NCI-H345 treated with DMSO at 0.1 percent for 48 hours (cell line): ENCODE measurements at regions not wholly inside any gene's neighbourhood (a gene's known extent, or its start where the extent isn't known, plus 50 kb on each side); places are given as distances from the start of the nearest gene placed in this dataset.

Source experiments
- DNase-seq: peaks from one replicate; lab custom pipeline; 2025; ENCODE audit not compliant: unreplicated experiment; lab: John Stamatoyannopoulos, UW

- no peak for DNase-seq
These were observed 976.9 kb upstream of the MBL2 start for GRCh38 chr10:53749439-53749838.

- no peak for DNase-seq
These were observed 975.7 kb upstream of the MBL2 start for GRCh38 chr10:53748319-53748718.

- no peak for DNase-seq
These were observed 972.2 kb upstream of the MBL2 start for GRCh38 chr10:53744746-53745145.

GRCh38 chr10:53744176-53744575, 971.6 kb upstream of the MBL2 start:
- no peak for DNase-seq

- DNase-seq: no peak
These were observed 964.5 kb upstream of the MBL2 start for GRCh38 chr10:53737132-53737531.

GRCh38 chr10:53726921-53727320, 954.3 kb upstream of the MBL2 start:
- no peak for DNase-seq

- DNase-seq: no peak
These were observed 952.0 kb upstream of the MBL2 start for GRCh38 chr10:53724581-53724980.

- DNase-seq: no peak
These were observed 947.1 kb upstream of the MBL2 start for GRCh38 chr10:53719658-53720057.

- DNase-seq: no peak
These were observed 943.6 kb upstream of the MBL2 start for GRCh38 chr10:53716156-53716555.

- DNase-seq: no peak
These were observed 940.8 kb upstream of the MBL2 start for GRCh38 chr10:53713431-53713830.

GRCh38 chr10:53702489-53702888, 929.9 kb upstream of the MBL2 start:
- DNase-seq: peak; percentile 1

GRCh38 chr10:53701213-53701612, 928.6 kb upstream of the MBL2 start:
- DNase-seq: no peak

- DNase-seq: no peak
These were observed 927.7 kb upstream of the MBL2 start for GRCh38 chr10:53700278-53700677.

GRCh38 chr10:53699684-53700083, 927.1 kb upstream of the MBL2 start:
- no peak for DNase-seq

- DNase-seq: no peak
These were observed 926.6 kb upstream of the MBL2 start for GRCh38 chr10:53699231-53699630.

- DNase-seq: no peak
These were observed 924.5 kb upstream of the MBL2 start for GRCh38 chr10:53697038-53697437.

GRCh38 chr10:53690524-53691240, 918.1 kb upstream of the MBL2 start:
- no peak for DNase-seq

- no peak for DNase-seq
These were observed 915.2 kb upstream of the MBL2 start for GRCh38 chr10:53687800-53688199.

- DNase-seq: no peak
These were observed 910.3 kb upstream of the MBL2 start for GRCh38 chr10:53682885-53683284.

GRCh38 chr10:53682458-53682857, 909.9 kb upstream of the MBL2 start:
- DNase-seq: no peak

GRCh38 chr10:53679666-53680065, 907.1 kb upstream of the MBL2 start:
- no peak for DNase-seq

GRCh38 chr10:53675177-53675576, 902.6 kb upstream of the MBL2 start:
- DNase-seq: no peak

- DNase-seq: no peak
These were observed 894.5 kb upstream of the MBL2 start for GRCh38 chr10:53667063-53667462.
